Testis (tissue), 2 donors: ENCODE measurements at regions not wholly inside any gene's neighbourhood (a gene's known extent, or its start where the extent isn't known, plus 50 kb on each side); places are given as distances from the start of the nearest gene placed in this dataset.

Source experiments
- DNase-seq: peaks from one replicate; pipeline ENCODE4 v3.0.0-alpha.2; 2019
- H3K27ac ChIP-seq, 2 donors: fragments of 200-600 bp; sonication (generic); one replicate each; pipeline ENCODE4 v1.5.1; 2019
- H3K27me3 ChIP-seq: fragments of 200-600 bp; sonication (generic); one replicate; pipeline ENCODE4 v1.5.1; 2019
- H3K36me3 ChIP-seq: fragments of 200-600 bp; sonication (generic); one replicate; pipeline ENCODE4 v1.5.1; 2017; ENCODE audit warnings: low read depth; ENCODE audit errors: missing control alignments
- H3K4me1 ChIP-seq: fragments of 200-600 bp; sonication (generic); one replicate; pipeline ENCODE4 v1.5.1; 2019
- H3K4me3 ChIP-seq, 2 donors: fragments of 200-600 bp; sonication (generic); one replicate each; pipeline ENCODE4 v1.5.1; 2017 to 2019
- H3K9me3 ChIP-seq: fragments of 200-600 bp; sonication (generic); one replicate; pipeline ENCODE4 v1.5.1; 2017
- POLR2A ChIP-seq: fragments of 450-650 bp; IDR thresholded peaks from one replicate; pipeline ENCODE4 v1.6.1; 2017; ENCODE audit warnings: antibody characterized with exemption, mild to moderate bottlenecking, moderate library complexity
- WGBS, 2 donors: methylation state at CpG; one replicate each; pipeline ENCODE4 v1.1.5; 2018; 5-methylcytosine and 5-hydroxymethylcytosine counted together
- intact Hi-C: fragments of 100-400 bp; cut with DNase I; formaldehyde crosslinking; loops from one replicate; pipeline ENCODE4 v1.15.1; 2023; ENCODE audit warnings: low total_unique reads
- TF ChIP-seq, protein P1 (sequence below), 3 experiments: fragments of 450-650 bp in 2 of 3; fragments of 200-600 bp in 1 of 3; sonication (generic) in 1 of 3; IDR thresholded peaks; one replicate each; pipeline ENCODE4 v1.5.1; 2016 to 2019; ENCODE audit warnings: antibody characterized with exemption in 3 of 3, mild to moderate bottlenecking in 2 of 3, moderate library complexity in 1 of 3

DNA sequence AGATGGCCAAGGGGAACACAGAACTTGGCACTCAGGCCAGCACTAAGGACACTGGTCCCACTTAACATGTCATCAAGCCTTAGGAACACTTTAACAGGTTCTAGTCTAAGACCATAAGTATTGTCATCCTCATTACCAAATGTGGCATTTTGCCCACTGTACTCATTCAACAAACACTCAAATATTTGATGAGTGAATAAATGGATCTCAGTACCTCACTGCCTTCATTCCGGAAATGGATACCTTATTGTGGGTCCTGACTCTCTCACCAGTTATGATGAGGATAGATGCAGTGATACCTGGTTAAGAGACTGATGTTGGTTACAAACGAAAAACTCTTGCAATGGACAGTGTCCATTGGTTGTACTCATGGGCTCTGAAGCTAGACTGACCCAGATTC is 455.2 kb upstream of the DYNLRB2 start:
- WGBS, 2 donors: 83 to 92% methylated on average over 2 of the region's 2 CpGs
- Histone ChIP-seq H3K36me3 (no peaks in the 10 kb centered on the region), H3K27me3 (no peaks in the 10 kb centered on the region), H3K27ac (no peak overlapping the region), H3K4me3 (no peak overlapping the region), H3K4me1 (no peaks in the 10 kb centered on the region), H3K9me3 (no peaks in the 10 kb centered on the region)
- intact Hi-C loops: no loop called here
- no peak for DNase-seq
- TF ChIP-seq POLR2A: no peak
- TF ChIP-seq, protein P1, sequence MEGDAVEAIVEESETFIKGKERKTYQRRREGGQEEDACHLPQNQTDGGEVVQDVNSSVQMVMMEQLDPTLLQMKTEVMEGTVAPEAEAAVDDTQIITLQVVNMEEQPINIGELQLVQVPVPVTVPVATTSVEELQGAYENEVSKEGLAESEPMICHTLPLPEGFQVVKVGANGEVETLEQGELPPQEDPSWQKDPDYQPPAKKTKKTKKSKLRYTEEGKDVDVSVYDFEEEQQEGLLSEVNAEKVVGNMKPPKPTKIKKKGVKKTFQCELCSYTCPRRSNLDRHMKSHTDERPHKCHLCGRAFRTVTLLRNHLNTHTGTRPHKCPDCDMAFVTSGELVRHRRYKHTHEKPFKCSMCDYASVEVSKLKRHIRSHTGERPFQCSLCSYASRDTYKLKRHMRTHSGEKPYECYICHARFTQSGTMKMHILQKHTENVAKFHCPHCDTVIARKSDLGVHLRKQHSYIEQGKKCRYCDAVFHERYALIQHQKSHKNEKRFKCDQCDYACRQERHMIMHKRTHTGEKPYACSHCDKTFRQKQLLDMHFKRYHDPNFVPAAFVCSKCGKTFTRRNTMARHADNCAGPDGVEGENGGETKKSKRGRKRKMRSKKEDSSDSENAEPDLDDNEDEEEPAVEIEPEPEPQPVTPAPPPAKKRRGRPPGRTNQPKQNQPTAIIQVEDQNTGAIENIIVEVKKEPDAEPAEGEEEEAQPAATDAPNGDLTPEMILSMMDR (IDR thresholded peaks at IDR 0.05): no peak

DNA sequence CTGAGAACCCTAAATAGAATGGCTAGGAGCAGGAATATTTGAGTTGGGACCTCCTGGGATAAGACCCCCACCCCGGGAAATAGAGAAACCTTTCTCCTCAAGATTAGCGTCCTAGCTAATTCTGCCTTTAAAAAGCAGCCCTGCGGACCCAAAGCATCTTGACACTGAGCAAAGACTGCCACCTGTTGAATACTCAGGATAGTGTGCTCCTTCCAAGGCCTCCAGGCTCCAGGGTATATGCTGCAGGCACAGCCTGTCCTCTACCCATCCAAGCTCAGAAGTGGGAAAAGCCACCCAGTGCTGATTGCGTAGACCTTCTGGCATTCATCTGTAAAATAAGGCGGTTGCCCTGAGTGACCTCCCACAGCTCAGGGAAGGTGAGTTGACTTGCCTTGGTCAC is 456.2 kb upstream of the DYNLRB2 start:
- Histone ChIP-seq H3K4me1 (no peaks in the 10 kb centered on the region), H3K9me3 (no peaks in the 10 kb centered on the region), H3K27ac (no peak overlapping the region), H3K36me3 (no peaks in the 10 kb centered on the region), H3K27me3 (no peaks in the 10 kb centered on the region), H3K4me3 (no peak overlapping the region)
- intact Hi-C loops: no loop called here
- WGBS, 2 donors: 12 to 33% methylated on average over 4 to 5 of the region's 5 CpGs
- DNase-seq: peak; percentile 83
- TF ChIP-seq, protein P1 (IDR thresholded peaks at IDR 0.05): peak; percentile 52 to 68 (median 54)
- no peak for TF ChIP-seq POLR2A

DNA sequence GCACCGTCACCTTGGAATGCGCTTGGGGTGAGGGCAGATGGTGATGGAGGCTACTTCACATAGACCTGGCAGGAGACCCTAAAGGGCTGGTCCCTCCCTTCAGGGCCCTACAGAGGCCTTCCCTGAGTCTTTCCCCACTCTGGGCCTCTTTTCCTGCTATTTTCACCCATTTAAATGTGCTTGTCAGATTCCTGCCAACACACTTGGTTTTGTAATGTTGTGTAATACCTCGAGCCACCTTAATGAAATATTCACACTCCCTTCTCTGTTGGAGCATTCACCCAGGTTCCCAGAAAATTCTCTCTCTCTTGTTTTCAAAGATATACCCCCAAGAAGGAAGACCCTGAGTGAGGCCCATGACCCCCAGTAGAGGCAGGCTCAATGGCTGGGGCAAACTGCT is 456.6 kb upstream of the DYNLRB2 start:
- H3K4me3 ChIP-seq: no peak overlapping the region
- intact Hi-C loops: no loop called here

DNA sequence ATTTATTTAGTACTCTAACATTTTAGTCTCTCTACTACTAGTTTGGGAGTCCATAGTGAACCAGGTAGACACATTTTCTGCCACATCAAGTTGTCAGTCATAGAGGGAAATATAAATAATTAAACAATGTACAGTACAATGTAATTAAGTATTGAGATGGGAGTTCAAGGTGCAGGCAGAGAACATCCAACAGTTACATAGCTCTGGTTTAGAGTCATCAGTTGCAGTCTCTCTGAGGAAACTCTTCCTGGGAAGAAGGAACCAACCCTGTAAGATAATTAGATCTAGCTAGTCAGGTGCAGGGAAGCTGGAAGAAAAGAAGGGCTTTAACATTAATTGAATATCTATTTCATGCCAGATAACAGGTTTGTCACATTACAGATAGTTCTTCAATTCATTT is 457.9 kb upstream of the DYNLRB2 start:
- DNase-seq: no peak
- Histone ChIP-seq H3K9me3 (no peaks in the 10 kb centered on the region), H3K36me3 (no peaks in the 10 kb centered on the region), H3K4me1 (no peaks in the 10 kb centered on the region), H3K4me3 (no peak overlapping the region), H3K27ac (no peak overlapping the region), H3K27me3 (no peaks in the 10 kb centered on the region)
- intact Hi-C loops: no loop called here
- no peak for TF ChIP-seq POLR2A
- TF ChIP-seq, protein P1 (IDR thresholded peaks at IDR 0.05): no peak

More for the DNA sequence above, 456.6 kb upstream of the DYNLRB2 start:
- Histone ChIP-seq H3K9me3 (no peaks in the 10 kb centered on the region), H3K4me1 (no peaks in the 10 kb centered on the region), H3K36me3 (no peaks in the 10 kb centered on the region), H3K27ac (no peak overlapping the region), H3K27me3 (no peaks in the 10 kb centered on the region)
- no peak for DNase-seq
- whole genome bisulfite sequencing, 2 donors: 88 to 94% methylated on average over 3 of the region's 3 CpGs
- no peak for TF ChIP-seq POLR2A
- TF ChIP-seq, protein P1 (IDR thresholded peaks at IDR 0.05): no peak

DNA sequence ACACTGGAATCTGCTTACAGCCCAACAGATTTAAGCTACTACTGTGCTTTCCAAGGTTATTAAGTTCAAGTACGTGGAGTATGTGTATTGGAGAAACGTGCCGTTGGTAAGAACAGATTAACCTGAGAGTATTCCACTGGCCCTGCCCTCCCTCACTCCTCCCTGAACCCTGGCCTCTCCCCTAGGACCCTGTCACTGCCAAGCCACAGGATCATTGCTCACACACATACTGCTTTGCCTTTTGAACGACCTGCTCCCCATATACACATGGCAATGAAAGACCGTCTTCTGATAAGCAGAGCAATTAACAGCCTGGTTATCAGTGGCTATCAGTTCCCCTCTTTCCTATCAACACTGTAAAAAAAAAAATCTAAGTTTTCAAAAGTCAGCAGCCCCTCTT is 458.9 kb upstream of the DYNLRB2 start:
- TF ChIP-seq POLR2A: no peak
- TF ChIP-seq, protein P1 (IDR thresholded peaks at IDR 0.05): no peak
- DNase-seq: no peak
- Histone ChIP-seq H3K27ac (no peak overlapping the region), H3K4me1 (no peaks in the 10 kb centered on the region), H3K4me3 (no peak overlapping the region), H3K36me3 (no peaks in the 10 kb centered on the region), H3K9me3 (no peaks in the 10 kb centered on the region), H3K27me3 (no peaks in the 10 kb centered on the region)
- WGBS, 2 donors: 37 to 53% methylated on average over 5 of the region's 5 CpGs
- intact Hi-C loops: no loop called here
